CD4-positive, alpha-beta memory T cell (primary cell): ENCODE measurements at regions not wholly inside any gene's neighbourhood (a gene's known extent, or its start where the extent isn't known, plus 50 kb on each side); places are given as distances from the start of the nearest gene placed in this dataset.

Experiments
- CTCF ChIA-PET: fragments of 350-600 bp; sonication (Branson Sonifier 250); formaldehyde crosslinking; loops from one replicate; lab custom pipeline; 2021; ENCODE audit warnings: inconsistent platforms; ENCODE audit not compliant: partially characterized antibody; lab: Charles Lee
- POLR2A ChIA-PET: fragments of 350-600 bp; sonication (Branson Sonifier 250); formaldehyde crosslinking; loops from one replicate; lab custom pipeline; 2021; ENCODE audit not compliant: partially characterized antibody; lab: Charles Lee
- DNase-seq, 5 donors: peaks; one replicate each; pipeline versions ENCODE4 v3.0.0 to v3.0.0-alpha.2; 2020 to 2022; ENCODE audit warnings: mixed read lengths in 1 of 5
- H3K27ac ChIP-seq: one replicate; pipeline ENCODE4 v1.7.0; 2013; ENCODE audit warnings: low read depth, low read length
- H3K27me3 ChIP-seq: 2 replicates; pipeline ENCODE4 v1.7.0; 2013; ENCODE audit warnings: mild to moderate bottlenecking, low read length, moderate library complexity; ENCODE audit not compliant: insufficient read depth
- H3K36me3 ChIP-seq: 2 replicates; pipeline ENCODE4 v1.7.0; 2013; ENCODE audit warnings: mild to moderate bottlenecking, low read length, moderate library complexity; ENCODE audit not compliant: insufficient read depth
- H3K4me1 ChIP-seq: 2 replicates; pipeline ENCODE4 v1.7.0; 2013; ENCODE audit warnings: mild to moderate bottlenecking, low read length, moderate library complexity; ENCODE audit not compliant: insufficient read depth
- H3K4me3 ChIP-seq, 2 donors: one replicate each; pipeline ENCODE4 v1.7.0; 2013; ENCODE audit warnings: low read length in 2 of 2, mild to moderate bottlenecking in 1 of 2
- H3K9me3 ChIP-seq, 2 donors: one replicate each; pipeline ENCODE4 v1.7.0; 2013; ENCODE audit warnings: low read length in 2 of 2, control low read depth in 1 of 2; ENCODE audit not compliant: control insufficient read depth in 1 of 2
- H3K27ac Mint-ChIP-seq, 7 donors: one replicate each; pipeline ENCODE4 v1.8.0; 2020 to 2021; ENCODE audit warnings: mixed read lengths in 7 of 7, mild to moderate bottlenecking in 6 of 7, inconsistent platforms in 3 of 7, moderate library complexity in 3 of 7
- H3K27me3 Mint-ChIP-seq, 2 donors: one replicate each; pipeline ENCODE4 v1.8.0; 2020 to 2021; ENCODE audit warnings: mixed read lengths in 2 of 2
- H3K36me3 Mint-ChIP-seq, 2 donors: one replicate each; pipeline ENCODE4 v1.8.0; 2020 to 2021; ENCODE audit warnings: mixed read lengths in 2 of 2, inconsistent platforms in 1 of 2, mild to moderate bottlenecking in 1 of 2
- H3K4me1 Mint-ChIP-seq, 4 donors: one replicate each; pipeline ENCODE4 v1.8.0; 2020 to 2021; ENCODE audit warnings: mixed read lengths in 4 of 4, mild to moderate bottlenecking in 1 of 4
- H3K4me3 Mint-ChIP-seq, 8 donors: one replicate each; pipeline ENCODE4 v1.8.0; 2020 to 2021; ENCODE audit warnings: mixed read lengths in 8 of 8, mild to moderate bottlenecking in 7 of 8, moderate library complexity in 6 of 8, inconsistent platforms in 3 of 8
- H3K9me3 Mint-ChIP-seq, 8 donors: one replicate each; pipeline ENCODE4 v1.8.0; 2020 to 2021; ENCODE audit warnings: mixed read lengths in 8 of 8, mild to moderate bottlenecking in 5 of 8, inconsistent platforms in 3 of 8, moderate library complexity in 1 of 8
- intact Hi-C: fragments of 100-400 bp; cut with micrococcal nuclease; formaldehyde crosslinking; loops from one replicate; pipeline ENCODE4 v1.15.1; 2023

- no peak for DNase-seq
- no peak overlapping the region for H3K27ac Mint-ChIP-seq
- POLR2A ChIA-PET, result no interaction called here
- H3K4me1 Mint-ChIP-seq, result no peaks in the 10 kb centered on the region
- H3K9me3 ChIP-seq, result no peaks in the 10 kb centered on the region
- intact Hi-C loops, result no loop called here
- no peaks in the 10 kb centered on the region for H3K9me3 Mint-ChIP-seq
- H3K27me3 Mint-ChIP-seq, result no peaks in the 10 kb centered on the region
- no peaks in the 10 kb centered on the region for H3K36me3 Mint-ChIP-seq
- no peak overlapping the region for H3K27ac ChIP-seq
- no peaks in the 10 kb centered on the region for H3K4me1 ChIP-seq
- CTCF ChIA-PET, result no interaction called here
- no peak overlapping the region for H3K4me3 ChIP-seq
- no peaks in the 10 kb centered on the region for H3K27me3 ChIP-seq
- no peak overlapping the region for H3K4me3 Mint-ChIP-seq
- H3K36me3 ChIP-seq, result no peaks in the 10 kb centered on the region
Observed at GRCh38 chrY:17018126-17018525, 861.9 kb downstream of the CDY2B start.

DNA sequence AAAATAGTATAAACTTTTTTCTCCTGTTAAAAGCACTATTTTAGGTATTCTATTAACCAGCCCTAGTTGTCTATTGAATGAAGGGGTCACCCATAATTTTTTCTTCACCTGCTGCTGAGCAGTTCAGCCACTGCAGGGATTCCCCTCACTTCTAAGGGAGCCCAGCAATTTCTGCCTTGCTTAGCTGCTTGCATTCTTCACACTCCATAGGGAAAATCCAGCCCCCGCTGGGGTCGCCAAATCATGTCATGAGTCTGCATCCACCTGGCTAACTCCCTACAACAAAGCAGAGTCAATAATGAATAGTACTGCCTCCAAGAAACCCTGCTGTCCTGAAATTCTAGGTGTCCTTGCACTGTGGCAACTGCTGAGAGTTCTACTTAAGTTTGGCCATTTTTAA is 886.5 kb downstream of the CDY2B start:
- ChIA-PET CTCF (no interaction called here), POLR2A (no interaction called here)
- Mint-ChIP-seq H3K27ac (no peak overlapping the region), H3K36me3 (no peaks in the 10 kb centered on the region), H3K9me3 (peaks cover 0 to 2% (median 0%) of the 10 kb centered on the region in 8 donors), H3K4me3 (no peak overlapping the region), H3K4me1 (no peaks in the 10 kb centered on the region), H3K27me3 (no peaks in the 10 kb centered on the region)
- Histone ChIP-seq H3K36me3 (no peaks in the 10 kb centered on the region), H3K27me3 (no peaks in the 10 kb centered on the region), H3K4me3 (no peak overlapping the region), H3K4me1 (no peaks in the 10 kb centered on the region), H3K27ac (no peak overlapping the region), H3K9me3 (no peaks in the 10 kb centered on the region)
- intact Hi-C loops, result no loop called here
- no peak for DNase-seq

DNA sequence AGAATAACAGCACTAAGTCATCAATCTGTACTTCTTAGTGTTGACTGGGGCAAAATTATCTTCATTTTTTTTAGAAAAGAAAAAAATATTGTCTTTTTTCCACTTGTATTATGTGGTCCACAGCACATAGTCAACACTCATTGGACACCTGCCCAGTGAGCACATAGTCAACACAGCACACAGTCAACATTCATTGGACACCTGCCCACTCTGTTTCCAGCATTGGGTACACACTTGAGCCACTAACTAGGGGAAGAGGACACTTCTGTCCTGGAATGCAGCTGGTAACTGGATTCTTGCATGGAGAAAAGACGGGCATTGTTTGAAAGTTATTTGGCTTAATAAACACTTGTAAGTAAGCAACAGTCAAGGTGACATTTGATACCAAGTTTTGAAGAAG is 898.2 kb downstream of the CDY2B start:
- POLR2A ChIA-PET, result no interaction called here
- peaks cover 0 to 4% (median 0%) of the 10 kb centered on the region in 8 donors for H3K9me3 Mint-ChIP-seq

GRCh38 chrY:16959071-16959470 is 920.9 kb downstream of the CDY2B start:
- no peaks in the 10 kb centered on the region for H3K27me3 Mint-ChIP-seq
- H3K4me3 ChIP-seq, result no peak overlapping the region
- no peaks in the 10 kb centered on the region for H3K27me3 ChIP-seq
- ChIA-PET POLR2A (interaction anchor here (0.6 kb wide), 1 partner anchor 17 kb away, joined by 4 read pairs; no protein-coding TSS in a partner anchor), CTCF (no interaction called here)
- H3K27ac Mint-ChIP-seq, result no peak overlapping the region
- H3K9me3 Mint-ChIP-seq, result peaks cover 0 to 4% (median 0%) of the 10 kb centered on the region in 8 donors
- no peaks in the 10 kb centered on the region for H3K36me3 ChIP-seq
- H3K36me3 Mint-ChIP-seq, result no peaks in the 10 kb centered on the region
- no peaks in the 10 kb centered on the region for H3K4me1 Mint-ChIP-seq
- H3K27ac ChIP-seq, result no peak overlapping the region
- intact Hi-C loops, result no loop called here
- no peak for DNase-seq
- H3K4me1 ChIP-seq, result no peaks in the 10 kb centered on the region
- no peaks in the 10 kb centered on the region for H3K9me3 ChIP-seq
- no peak overlapping the region for H3K4me3 Mint-ChIP-seq

More for the DNA sequence above, 898.2 kb downstream of the CDY2B start:
- no peak for DNase-seq
- intact Hi-C loops, result no loop called here
- H3K27me3 Mint-ChIP-seq, result no peaks in the 10 kb centered on the region
- no peaks in the 10 kb centered on the region for H3K36me3 Mint-ChIP-seq
- Histone ChIP-seq H3K27ac (no peak overlapping the region), H3K27me3 (no peaks in the 10 kb centered on the region), H3K36me3 (no peaks in the 10 kb centered on the region), H3K4me3 (no peak overlapping the region), H3K9me3 (no peaks in the 10 kb centered on the region), H3K4me1 (no peaks in the 10 kb centered on the region)
- CTCF ChIA-PET, result no interaction called here
- no peak overlapping the region for H3K27ac Mint-ChIP-seq
- no peaks in the 10 kb centered on the region for H3K4me1 Mint-ChIP-seq
- H3K4me3 Mint-ChIP-seq, result no peak overlapping the region

DNA sequence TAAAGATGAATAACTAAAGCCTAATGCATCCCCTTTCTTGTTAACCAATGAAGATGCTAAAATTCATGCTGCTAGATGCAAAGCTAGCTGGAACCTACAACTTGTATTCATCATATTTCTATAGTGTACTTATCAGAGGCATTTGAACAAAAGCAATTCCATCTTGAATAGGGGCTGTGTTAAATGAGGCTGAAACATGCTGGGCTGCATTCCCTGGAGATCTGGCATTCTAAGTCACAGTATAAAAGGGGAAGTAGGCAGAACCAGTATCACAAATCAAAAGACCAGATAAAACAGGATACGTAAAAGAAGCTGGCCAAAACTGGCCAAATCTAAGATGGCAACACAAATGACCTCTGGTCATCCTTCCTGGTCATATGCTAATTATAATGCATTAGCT is 932.8 kb downstream of the CDY2B start:
- Histone ChIP-seq H3K4me1 (no peaks in the 10 kb centered on the region), H3K36me3 (no peaks in the 10 kb centered on the region), H3K27ac (no peak overlapping the region), H3K4me3 (no peak overlapping the region), H3K9me3 (no peaks in the 10 kb centered on the region), H3K27me3 (no peaks in the 10 kb centered on the region)
- ChIA-PET CTCF (no interaction called here), POLR2A (no interaction called here)
- Mint-ChIP-seq H3K4me1 (no peaks in the 10 kb centered on the region), H3K9me3 (no peaks in the 10 kb centered on the region), H3K27me3 (no peaks in the 10 kb centered on the region), H3K27ac (no peak overlapping the region), H3K4me3 (no peak overlapping the region), H3K36me3 (no peaks in the 10 kb centered on the region)
- DNase-seq, result no peak
- intact Hi-C loops, result no loop called here
